ENCODE measurements at regions not wholly inside any gene's neighbourhood (a gene's known extent, or its start where the extent isn't known, plus 50 kb on each side); places are given as distances from the start of the nearest gene placed in this dataset. TPM values are rescaled to one million over a fixed set of nuclear protein-coding genes. Genes with fewer than 3 reads are reported as not detected.

- intact Hi-C loops (cut with DNase I, micrococcal nuclease), result no loop called here
- ATAC-seq (no peak), DNase-seq (no peak)
- Histone ChIP-seq H3K4me1 (ENCODE audit: low read depth) (no peaks in the 10 kb centered on the region), H3K4me3 (no peak overlapping the region), H3K9me3 (peaks cover 62% of the 10 kb centered on the region), H3K36me3 (ENCODE audit: low read depth) (no peaks in the 10 kb centered on the region)
- no peak for TF ChIP-seq CTCF (IDR thresholded peaks at IDR 0.05)
These were observed 192.3 kb downstream of the IGSF11 start for GRCh38 chr3:118842147-118842863.

GRCh38 chr3:118846176-118846575, 188.5 kb downstream of the IGSF11 start:
- peaks cover 33% of the 10 kb centered on the region for H3K9me3 ChIP-seq
- DNase-seq, result no peak
- ATAC-seq, result no peak
- H3K4me1 ChIP-seq (ENCODE audit: low read depth), result no peaks in the 10 kb centered on the region
- TF ChIP-seq CTCF (IDR thresholded peaks at IDR 0.05), result no peak
- intact Hi-C loops (cut with DNase I, micrococcal nuclease), result no loop called here
- no peaks in the 10 kb centered on the region for H3K36me3 ChIP-seq (ENCODE audit: low read depth)
- no peak overlapping the region for H3K4me3 ChIP-seq

Small RNA genes in the stretch of these regions (microRNA-seq; reads per million reads assigned to microRNA genes)
- not detected for gene MIR4447
